SW480 (cell line): ENCODE measurements at regions not wholly inside any gene's neighbourhood (a gene's known extent, or its start where the extent isn't known, plus 50 kb on each side); places are given as distances from the start of the nearest gene placed in this dataset.
"Not testable (repeated sequence)": the region's sequence is repeated elsewhere in the genome, so short reads cannot be mapped to it uniquely, and the experiment has no call there.

Source experiments
- DNase-seq: peaks from one replicate; pipeline ENCODE4 v3.0.0-alpha.2; 2016; ENCODE audit warnings: low spot score

- DNase-seq = no peak
Observed at GRCh38 chr1:47684964-47685762, 247.3 kb downstream of the FOXD2 start.

DNA sequence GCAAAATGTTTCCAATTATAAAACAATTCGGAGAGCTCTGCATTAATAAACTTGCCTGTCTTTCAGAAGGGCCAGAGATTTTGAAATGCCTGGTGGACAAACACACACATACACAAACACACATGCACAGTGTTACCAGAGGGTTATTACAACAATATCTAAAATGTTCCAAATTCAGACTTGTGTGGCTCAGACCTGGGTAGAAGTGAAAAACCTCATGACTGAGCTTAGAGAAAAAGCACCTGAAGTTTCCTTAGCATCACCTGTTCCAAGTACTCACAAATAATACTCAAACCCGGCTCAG is 247.9 kb downstream of the FOXD2 start:
- no peak for DNase-seq

DNA sequence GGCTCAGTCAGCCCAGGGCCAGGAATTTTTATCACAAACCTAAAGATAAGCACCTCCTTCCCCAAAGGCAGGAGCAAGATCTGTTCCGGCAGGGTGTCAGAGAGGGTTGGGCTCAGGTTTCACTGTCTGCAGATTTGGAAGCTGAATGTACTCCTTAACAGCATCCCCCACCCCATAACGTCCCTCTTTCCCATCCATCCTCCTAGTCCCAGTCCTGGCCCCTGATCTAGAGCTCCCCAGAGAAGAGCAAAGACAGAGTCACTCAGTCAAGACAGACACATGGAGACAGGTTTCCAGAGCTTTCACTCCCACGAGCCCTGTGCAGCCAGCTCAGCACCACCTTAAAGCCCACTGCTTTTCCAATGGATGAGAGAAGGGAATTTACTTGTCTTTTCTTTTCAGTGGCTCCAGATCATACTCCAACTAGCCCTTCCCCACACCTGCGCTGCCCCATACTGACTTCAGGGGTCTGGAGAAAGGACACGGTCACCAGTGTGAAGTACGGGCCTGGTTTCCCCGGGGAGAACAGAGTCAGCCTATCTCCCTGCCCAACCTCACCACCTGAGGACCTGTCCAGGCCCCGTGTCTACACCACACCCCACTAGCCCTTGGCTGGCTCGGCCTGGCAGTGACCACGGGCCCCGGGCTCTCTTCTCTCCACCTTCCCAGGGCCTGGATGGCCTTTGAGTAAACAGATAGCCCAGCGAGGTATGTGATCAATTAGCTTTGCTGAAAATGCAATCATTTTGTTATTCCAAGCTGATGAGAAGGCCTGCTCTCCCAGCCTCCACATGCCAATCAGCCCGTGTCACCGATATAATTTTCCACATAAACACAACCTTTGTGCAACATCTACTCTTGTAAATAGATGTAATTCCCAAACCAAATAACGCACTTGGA is 249.1 kb downstream of the FOXD2 start:
- no peak for DNase-seq

DNA sequence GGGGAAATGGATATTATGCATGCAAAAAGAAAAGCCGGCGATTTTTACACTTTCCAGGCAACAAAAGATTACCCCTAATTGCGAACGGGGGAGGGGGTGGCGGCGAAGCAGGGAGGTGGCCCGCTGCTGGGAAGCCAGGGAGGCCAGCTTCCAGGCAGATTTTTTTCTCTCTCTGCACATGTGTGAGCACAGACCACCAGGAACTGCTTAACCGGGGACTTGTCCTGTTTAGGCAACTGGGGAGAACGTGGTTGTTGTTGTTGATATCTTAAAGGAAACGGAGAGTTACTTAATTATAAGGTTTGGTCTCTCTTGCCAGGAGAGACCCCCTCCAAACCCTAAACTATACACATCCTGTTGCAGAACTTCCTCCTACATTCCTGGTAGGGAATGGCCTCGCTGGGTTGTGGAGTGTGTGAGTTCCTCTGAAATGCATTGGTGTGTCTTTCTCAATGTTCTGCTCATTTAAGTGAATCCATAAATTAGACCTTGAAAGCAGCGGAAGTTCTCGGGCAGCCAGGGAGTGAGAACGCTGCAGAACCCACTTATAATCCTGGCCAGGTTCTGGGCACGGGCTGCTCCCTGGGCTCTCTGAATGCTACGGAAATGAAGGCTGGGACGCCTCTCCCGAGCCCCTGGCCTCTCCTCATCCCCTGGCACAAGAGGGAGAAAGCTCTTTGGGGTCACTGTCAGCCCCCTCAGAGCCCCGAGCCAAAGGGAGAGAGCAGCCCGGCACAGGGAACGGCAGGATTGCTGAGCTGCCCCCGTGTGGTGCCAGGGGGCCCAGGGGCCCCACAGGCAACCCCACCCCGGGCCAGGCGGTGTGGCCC is 250.0 kb downstream of the FOXD2 start:
- no peak for DNase-seq

GRCh38 chr1:47688461-47689296 is 250.8 kb downstream of the FOXD2 start:
- DNase-seq = no peak

DNA sequence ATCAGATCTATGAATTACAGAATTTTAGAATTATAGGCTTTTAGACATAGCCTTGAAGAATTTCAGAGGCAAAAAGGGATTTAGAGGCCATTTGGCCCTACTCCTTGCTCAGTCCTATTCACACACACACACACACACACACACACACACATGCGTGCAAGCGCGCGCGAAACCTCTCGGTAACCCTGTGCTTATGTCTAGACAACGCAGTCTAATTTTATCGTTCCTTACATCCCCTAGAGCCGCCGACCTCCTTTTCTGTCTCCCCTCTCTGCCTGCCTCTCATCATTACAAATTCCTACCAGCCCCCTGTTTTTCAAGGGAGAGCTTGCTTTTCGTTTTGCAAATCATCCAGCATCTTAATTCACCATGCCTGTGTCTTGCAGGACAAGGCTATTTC is 252.1 kb downstream of the FOXD2 start:
- no peak for DNase-seq

DNA sequence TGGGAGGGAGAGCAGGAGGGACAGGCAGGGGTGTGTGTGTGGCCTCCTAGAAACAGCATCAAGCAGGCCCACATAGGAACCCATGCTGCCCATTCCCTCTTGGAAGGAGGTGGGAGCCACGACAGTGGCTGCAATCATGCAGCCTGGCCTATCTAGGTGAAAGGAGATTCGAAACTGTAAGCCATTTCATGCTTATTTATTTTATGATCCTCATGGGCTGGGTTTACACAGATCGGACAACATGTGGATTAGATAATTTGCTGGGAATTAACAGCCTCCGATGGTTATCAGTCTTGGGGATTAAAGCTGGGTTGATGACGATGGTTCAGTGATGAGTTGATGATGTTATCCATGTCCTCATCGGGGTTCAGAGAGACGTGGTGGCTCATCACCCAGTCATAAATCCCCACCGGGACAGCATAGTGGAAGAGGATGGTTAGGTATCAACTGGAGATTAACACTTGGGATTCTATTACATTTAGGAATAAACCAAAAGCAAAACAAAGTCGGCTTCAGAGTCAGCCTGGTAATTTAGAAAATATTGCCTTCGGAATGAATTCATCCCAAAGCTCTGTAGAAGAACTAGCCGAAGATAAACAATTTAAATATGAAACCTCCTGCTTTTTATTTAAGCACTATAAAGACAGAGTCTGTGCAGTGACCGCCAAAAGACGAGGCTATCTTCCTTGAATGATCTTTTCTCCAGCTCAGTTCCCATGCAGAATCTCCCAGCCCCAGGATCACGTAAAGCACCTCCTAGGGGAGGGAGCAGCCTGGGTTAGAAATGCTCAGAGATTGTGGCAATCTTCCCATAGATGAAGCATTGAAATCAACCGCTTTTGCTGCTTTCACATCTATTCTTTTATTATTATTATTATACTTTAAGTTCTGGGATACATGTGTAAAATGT is 252.8 kb downstream of the FOXD2 start:
- no peak for DNase-seq

DNA sequence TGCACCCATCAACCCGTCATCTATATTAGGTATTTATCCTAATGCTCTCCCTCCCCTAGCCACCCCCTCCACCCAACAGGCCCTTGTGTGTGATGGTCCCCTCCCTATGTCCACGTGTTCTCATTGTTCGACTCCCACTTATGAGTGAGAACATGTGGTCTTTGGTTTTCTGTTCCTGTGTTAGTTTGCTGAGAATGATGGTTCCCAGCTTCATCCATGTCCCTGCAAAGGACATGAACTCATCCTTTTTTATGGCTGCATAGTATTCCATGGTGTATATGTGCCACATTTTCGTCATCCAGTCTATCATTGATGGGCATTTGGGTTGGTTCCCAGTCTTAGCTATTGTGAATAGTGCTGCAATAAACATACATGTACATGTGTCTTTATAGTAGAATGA is 253.4 kb downstream of the FOXD2 start:
- DNase-seq = not testable (repeated sequence)

GRCh38 chr1:47692196-47692595 is 254.4 kb downstream of the FOXD2 start:
- DNase-seq = no peak

DNA sequence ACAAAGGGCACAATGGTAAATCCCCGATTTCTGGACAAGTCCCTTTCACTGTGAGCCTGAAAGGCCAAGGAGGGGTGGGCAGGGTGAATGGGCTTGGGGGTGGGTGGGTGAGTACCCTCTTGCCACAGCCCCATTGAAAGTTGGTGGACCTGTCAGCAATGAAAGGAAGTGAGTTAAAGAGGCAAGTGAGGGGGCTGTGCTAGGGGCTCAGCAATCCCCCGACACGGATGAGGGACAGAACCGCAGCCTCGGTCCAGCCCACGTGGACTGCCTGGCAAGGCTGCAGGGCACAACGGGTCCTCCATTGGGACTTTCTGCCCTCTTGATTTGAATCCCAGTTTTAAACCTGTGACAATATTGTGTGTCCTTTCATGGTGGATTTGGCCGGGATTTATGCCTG is 255.3 kb downstream of the FOXD2 start:
- no peak for DNase-seq

DNA sequence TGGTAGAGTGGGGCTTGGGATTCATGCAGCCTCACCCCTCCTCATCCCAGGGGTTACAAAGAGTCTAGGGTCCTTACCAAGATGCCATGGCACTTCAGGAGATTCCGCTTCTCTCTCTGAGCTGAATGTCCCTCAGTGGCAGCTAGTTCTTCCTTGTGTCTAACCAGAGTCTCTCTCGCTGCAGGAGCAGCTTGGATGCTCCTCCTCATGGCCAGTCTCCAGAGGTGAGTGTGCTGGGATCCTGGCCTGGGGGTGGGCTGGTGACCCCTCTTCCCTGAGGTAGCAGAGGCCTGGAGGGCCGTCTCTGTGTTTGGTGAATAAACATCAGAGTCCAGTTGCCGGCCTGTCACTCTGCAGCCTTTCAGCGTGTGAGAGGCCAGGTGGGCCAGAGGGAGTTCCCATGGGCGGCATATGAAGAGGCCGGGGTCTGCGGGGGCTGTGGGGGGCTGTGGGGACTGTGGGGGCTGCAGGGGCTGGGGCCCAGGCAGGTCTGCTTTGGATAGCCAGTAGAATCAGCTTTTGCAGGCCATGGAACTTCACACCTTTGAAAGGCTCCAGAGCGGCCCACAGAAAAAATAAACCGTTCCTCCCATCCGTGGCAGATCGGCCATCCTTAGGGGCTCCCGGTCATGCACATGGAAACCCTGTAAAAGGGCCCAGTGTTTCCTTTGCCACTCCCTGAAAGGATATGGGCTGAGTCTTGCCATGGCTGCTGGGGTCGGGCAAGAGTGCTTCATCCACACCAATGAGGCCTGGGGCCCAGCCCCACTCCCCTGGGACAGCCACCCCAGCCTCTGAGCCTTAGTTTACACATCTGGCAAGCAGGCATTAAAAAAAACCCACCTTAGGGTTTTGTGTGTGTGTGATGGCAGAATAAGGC is 256.4 kb downstream of the FOXD2 start:
- DNase-seq = no peak

GRCh38 chr1:47696404-47696736 is 258.5 kb downstream of the FOXD2 start:
- no peak for DNase-seq

DNA sequence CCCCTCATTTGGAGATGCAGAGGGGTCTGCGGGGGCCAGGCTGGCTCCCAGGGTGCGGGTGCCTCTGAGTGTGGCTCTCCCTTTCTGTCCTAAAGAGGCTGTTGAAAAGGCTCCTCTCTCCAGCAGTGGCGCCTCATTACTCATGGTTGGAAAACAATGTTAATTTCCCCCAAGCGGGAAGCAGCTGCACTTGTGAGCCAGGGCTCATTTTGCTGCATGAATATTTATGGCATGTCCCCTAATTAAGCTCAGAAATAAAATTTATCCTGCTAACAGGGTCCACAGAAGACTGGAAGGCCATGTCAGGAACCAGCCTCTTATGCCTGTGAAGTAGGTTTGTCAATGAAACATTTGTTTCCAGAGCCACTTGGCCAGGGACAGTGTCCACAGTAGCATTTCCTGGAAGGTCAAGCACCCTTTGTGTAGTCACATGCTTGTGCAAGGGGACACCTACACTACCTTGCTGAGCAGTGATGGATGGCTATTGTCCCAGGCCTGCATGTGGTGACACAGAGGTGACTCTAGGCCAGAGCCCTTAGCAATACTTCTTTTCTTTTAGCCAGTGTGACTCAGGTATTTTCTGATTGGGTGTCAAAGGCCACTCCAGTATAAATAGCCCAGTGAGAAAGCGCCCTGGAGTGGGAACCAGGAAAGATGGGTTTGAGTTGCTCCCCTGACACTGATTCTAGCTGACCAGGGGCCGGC is 259.0 kb downstream of the FOXD2 start:
- peak; percentile 44 for DNase-seq

GRCh38 chr1:47697616-47698335 is 259.9 kb downstream of the FOXD2 start:
- no peak for DNase-seq

GRCh38 chr1:47699492-47700235 is 261.8 kb downstream of the FOXD2 start:
- DNase-seq = no peak

DNA sequence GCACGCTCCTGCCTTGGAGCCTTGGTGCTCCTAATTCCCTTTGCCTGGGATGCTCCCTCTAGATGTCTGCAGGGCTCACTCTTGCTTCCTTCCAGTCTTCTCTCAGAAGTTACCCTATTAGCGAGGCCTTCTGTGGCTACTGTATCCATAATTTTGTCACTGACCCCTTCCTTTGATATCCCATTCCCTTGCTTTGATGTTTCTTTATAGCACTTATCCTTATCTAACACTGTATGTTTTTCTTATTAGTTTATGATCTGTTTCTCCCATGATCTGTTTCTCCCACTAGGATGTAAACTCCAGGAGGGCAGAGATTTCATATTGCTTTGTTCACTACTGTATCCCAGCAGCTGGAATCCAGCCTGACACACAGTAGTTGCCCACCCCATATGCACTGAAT is 263.4 kb downstream of the FOXD2 start:
- no peak for DNase-seq

DNA sequence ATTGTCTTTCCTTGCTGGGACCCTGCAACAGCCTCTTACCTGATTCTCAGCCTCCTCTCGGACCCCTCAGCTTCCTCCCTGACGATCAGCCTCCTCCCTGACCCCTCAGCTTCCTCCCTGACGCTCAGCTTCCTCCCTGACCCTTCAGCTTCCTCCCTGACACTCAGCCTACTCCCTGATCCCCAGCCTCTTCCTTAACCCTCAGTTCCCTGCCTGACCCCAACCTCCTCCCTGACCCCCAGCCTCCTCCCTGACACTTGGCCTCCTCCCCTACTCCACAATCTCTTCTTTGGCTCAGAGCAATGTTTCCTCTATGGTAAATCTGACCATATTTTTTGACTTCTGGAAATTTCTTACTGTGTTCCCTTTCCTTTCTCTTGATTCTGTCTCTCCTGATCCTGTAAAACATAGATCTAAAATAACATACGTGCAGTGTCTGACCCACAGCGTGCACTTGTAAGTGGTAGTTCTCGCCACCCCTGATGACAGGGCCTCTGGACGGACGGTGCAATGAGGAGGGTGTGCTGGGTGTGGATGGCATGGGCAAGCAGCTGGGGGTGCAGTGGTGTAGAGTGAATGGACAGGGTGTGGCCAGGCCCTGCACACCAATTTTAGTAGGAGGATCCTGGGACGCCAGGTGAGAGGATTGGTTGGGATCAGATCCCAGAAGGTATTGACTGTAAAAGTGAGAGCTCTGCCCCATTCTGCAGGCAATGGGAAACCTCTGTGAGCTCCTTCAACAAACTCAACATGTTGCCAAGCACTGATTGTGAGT is 264.1 kb downstream of the FOXD2 start:
- DNase-seq = no peak
